Upper lobe of left lung (tissue), 4 donors: ENCODE measurements at regions not wholly inside any gene's neighbourhood (a gene's known extent, or its start where the extent isn't known, plus 50 kb on each side); places are given as distances from the start of the nearest gene placed in this dataset.

Experiments used
- CTCF ChIP-seq, 6 experiments: fragments of 450-650 bp in 4 of 6; fragments of 200-600 bp in 2 of 6; sonication (generic) in 2 of 6; IDR thresholded peaks; one replicate each; pipeline ENCODE4 v1.5.1; 2016 to 2019; ENCODE audit warnings: antibody characterized with exemption in 6 of 6
- EP300 ChIP-seq, 4 donors: sonication (generic); formaldehyde crosslinking; IDR thresholded peaks; one replicate each; pipeline ENCODE4 v1.5.1; 2017; ENCODE audit warnings: antibody characterized with exemption in 4 of 4, control low read depth in 2 of 4
- POLR2AphosphoS5 ChIP-seq, 2 donors: sonication (generic); formaldehyde crosslinking; IDR thresholded peaks; one replicate each; pipeline ENCODE4 v1.5.1; 2017; ENCODE audit warnings: antibody characterized with exemption in 2 of 2

DNA sequence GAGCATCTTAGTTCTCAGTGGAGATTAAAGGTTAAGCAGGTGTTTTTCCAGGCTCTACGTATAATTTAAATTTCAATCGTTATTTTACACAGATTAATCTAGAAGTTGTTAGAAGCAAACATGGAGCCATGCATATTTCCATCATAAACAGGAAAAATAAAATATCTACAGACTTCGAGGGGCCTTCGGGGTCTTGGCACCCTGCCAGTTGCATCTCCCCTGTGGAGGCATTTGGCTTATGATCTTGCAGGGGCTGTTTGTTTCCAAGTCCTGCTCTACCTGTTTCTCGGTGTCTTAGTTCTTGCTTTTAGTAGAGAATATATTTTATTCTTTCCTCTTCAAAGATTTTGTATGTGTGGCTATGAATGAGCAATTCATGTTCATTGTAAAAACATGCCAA lies 67.2 kb upstream of the FAM136A start:
- TF ChIP-seq CTCF (IDR thresholded peaks at IDR 0.05) (no peak), EP300 (IDR thresholded peaks at IDR 0.05) (no peak), POLR2AphosphoS5 (IDR thresholded peaks at IDR 0.05) (no peak)
